ENCODE measurements at regions not wholly inside any gene's neighbourhood (a gene's known extent, or its start where the extent isn't known, plus 50 kb on each side); places are given as distances from the start of the nearest gene placed in this dataset.

GRCh38 chr4:159051245-159052071 lies 51.4 kb upstream of the RAPGEF2 start:
- in situ Hi-C loops (cut with HindIII; ENCODE audit: low pct_unique_long_range_greater_than_20kb, low sequenced_read_pairs), result no loop called here
- no peak for DNase-seq (ENCODE audit: low read depth)

DNA sequence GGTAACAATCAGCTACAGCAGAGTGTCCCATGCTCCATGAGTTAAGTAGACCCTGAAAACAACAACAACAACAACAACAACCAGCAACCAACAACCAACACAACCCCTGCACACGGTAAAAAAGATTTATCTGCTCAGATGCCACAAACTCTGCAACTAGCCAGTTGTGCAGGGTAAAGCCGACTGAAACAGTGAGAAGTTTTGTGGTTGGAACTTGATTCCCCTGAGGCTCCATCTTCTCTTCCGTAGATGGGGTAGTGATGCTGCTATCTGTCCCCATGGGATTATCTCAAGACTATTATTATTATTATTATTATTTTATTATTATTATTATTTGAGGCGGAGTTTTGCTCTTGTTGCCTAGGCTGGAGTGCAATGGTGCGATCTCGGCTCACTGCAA lies 50.6 kb upstream of the RAPGEF2 start:
- DNase-seq (ENCODE audit: low read depth), result no peak
- in situ Hi-C loops (cut with HindIII; ENCODE audit: low pct_unique_long_range_greater_than_20kb, low sequenced_read_pairs), result no loop called here
